ENCODE measurements at regions not wholly inside any gene's neighbourhood (a gene's known extent, or its start where the extent isn't known, plus 50 kb on each side); places are given as distances from the start of the nearest gene placed in this dataset.

DNA sequence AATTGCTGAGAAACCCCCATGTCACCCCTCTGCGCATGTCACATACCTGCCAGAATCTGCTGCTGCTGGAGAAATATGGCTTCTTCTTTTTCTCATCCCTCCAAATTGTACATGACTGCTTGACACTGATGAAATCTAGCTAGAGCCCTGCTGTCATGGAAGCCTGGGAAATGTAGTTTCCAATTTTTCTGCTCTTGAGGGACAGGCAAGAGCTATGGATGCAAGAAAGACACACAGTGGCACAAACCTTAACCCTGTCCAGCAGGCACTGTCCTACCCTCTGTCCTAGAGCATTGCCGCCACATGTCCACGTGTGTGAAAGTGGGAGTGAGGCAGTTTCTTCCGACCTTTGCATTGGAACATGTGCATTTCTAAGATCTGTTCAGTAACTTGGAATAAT, 255.5 kb upstream of the SEMA6A start:
- TF ChIP-seq, protein P1, sequence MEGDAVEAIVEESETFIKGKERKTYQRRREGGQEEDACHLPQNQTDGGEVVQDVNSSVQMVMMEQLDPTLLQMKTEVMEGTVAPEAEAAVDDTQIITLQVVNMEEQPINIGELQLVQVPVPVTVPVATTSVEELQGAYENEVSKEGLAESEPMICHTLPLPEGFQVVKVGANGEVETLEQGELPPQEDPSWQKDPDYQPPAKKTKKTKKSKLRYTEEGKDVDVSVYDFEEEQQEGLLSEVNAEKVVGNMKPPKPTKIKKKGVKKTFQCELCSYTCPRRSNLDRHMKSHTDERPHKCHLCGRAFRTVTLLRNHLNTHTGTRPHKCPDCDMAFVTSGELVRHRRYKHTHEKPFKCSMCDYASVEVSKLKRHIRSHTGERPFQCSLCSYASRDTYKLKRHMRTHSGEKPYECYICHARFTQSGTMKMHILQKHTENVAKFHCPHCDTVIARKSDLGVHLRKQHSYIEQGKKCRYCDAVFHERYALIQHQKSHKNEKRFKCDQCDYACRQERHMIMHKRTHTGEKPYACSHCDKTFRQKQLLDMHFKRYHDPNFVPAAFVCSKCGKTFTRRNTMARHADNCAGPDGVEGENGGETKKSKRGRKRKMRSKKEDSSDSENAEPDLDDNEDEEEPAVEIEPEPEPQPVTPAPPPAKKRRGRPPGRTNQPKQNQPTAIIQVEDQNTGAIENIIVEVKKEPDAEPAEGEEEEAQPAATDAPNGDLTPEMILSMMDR (IDR thresholded peaks at IDR 0.05; ENCODE audit: low read depth, low read length): no peak
- no peak for DNase-seq (ENCODE audit: low read depth in 2 of 2)
- no peak overlapping the region for H3K4me3 ChIP-seq (replicated peaks in 1 of 2; ENCODE audit: low read depth in 2 of 2, low read length in 2 of 2)

DNA sequence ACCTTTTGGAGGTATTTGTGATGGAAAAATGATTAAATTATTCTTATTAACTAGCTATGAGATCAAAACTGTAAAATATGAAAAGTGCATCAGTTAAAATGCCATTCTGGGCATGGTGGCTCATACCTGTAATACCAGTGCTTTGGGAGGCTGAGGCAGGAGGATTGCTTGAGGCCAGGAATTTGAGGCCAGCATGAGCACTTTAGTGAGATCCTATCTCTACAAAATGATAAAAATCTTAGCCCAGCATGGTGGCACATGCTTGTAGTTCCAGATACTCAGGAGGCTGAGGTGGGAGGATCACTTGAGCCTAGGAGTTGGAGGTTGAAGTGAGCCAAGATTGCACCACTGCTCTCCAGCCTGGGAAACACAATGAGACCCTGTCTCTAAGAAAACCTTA, 252.5 kb upstream of the SEMA6A start:
- TF ChIP-seq, protein P1 (IDR thresholded peaks at IDR 0.05; ENCODE audit: low read depth, low read length): no peak
- no peak overlapping the region for H3K4me3 ChIP-seq (replicated peaks in 1 of 2; ENCODE audit: low read depth in 2 of 2, low read length in 2 of 2)
- DNase-seq (ENCODE audit: low read depth in 2 of 2): no peak

DNA sequence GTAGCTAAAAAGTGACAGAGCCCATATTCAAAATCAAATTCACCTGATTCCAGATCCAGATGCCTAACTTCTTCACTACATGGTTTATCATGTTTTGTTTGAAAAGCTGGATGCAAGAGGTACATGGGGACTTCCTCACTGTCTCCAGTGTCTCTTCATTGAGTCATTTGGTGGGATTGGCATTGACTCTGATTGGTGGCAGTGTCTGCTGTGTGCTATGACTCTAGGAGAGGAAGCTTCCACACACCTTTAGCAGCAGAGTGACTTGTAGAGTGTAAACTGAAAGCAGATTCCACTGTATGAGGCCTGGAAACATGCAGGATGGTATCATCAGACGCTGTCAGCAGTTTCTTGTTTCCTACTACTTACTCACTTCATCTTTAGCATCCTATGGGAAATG, 250.9 kb upstream of the SEMA6A start:
- TF ChIP-seq, protein P1 (IDR thresholded peaks at IDR 0.05; ENCODE audit: low read depth, low read length): no peak
- no peak for DNase-seq (ENCODE audit: low read depth in 2 of 2)

DNA sequence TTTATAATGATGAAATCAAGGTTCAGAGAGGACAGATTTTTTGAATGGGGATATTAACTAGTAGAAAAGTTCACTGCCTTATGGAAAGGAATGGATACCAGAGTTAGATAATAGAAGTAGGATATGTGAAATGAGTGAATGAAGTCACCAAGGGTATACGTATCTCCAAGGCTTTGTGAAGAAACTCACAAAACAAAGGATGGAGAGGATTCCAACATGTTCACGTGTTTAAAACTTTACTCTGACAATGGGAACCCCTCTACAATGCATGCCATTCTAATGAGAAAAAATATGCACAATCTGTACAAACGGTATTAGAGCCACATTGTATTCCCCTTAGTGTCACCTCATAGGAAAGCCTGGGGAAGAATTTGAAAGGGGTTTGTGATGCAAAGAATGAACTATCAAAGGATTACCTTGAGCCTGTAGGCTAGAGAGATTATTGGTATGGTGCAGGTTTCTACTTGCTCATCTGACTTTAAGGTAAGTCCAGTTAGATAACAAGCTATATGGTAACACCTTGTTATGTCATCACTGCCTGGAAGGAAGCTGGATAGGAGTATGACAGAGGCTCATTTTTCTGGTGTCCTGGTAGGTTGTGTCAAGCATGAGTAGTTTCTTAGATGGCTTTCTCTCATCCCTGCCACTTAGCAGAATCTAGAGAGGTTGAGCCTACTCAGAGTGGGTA, 250.3 kb upstream of the SEMA6A start:
- TF ChIP-seq, protein P1 (IDR thresholded peaks at IDR 0.05; ENCODE audit: low read depth, low read length): no peak
- H3K4me3 ChIP-seq (replicated peaks in 1 of 2; ENCODE audit: low read depth in 2 of 2, low read length in 2 of 2): no peak overlapping the region
- DNase-seq (ENCODE audit: low read depth in 2 of 2): no peak

More for the DNA sequence above, 250.9 kb upstream of the SEMA6A start:
- H3K4me3 ChIP-seq (replicated peaks in 1 of 2; ENCODE audit: low read depth in 2 of 2, low read length in 2 of 2): no peak overlapping the region

DNA sequence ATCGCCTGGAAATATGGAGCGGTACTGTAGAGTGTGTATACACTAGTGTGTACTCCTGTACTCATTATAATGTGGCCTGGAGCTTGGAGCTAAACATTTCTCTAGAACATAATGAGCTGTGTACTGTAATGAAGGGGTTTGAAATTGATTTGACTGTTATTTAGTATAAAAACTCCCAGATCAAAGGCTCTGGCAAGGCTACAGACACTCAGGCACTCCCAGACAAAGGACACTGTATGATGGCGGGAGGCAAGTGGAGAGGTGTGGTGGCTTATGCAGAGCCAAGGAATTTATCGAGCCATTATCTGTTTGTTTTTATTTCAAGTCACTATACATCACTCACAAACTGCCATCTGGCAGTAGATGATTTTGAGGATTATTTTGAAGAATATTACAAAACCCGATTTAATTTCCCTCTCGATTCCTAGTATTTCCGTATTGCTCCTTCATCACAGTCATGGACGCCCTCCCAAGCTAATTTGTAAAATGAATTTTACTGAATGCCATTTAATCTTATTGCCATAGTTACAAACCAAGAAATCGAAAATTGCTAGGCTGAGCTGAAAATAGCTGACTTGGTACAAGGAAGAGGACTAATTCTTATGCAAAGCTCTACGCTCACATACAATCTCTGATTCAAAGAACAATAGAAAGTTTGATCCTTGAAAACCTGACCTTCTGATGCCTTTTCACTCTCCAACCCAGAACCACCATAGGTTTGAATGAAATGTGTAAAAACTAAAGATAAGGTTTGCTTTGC, 240.2 kb upstream of the SEMA6A start:
- TF ChIP-seq, protein P1 (IDR thresholded peaks at IDR 0.05; ENCODE audit: low read depth, low read length): no peak
- H3K4me3 ChIP-seq (replicated peaks in 1 of 2; ENCODE audit: low read depth in 2 of 2, low read length in 2 of 2): no peak overlapping the region
- no peak for DNase-seq (ENCODE audit: low read depth in 2 of 2)

DNA sequence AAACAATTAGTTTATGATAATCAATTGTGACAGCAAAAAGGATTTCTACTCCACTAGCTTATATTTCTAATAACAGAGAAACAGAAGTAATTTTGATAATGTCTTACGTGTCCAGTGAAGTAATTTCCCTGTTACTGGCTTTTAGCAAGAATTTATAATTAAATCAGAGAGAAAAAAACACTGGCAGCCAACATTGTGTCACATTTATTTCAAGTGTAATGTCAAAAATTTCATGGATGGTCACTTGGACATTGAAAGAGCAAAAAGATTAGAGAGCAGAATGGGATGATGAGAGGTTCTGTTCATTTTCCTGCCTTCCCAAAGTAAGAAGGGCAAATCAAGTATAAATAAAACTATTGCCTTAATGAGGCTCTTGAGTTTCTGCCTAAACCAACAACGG, 239.3 kb upstream of the SEMA6A start:
- no peak for DNase-seq (ENCODE audit: low read depth in 2 of 2)
- no peak overlapping the region for H3K4me3 ChIP-seq (replicated peaks in 1 of 2; ENCODE audit: low read depth in 2 of 2, low read length in 2 of 2)
- TF ChIP-seq, protein P1 (IDR thresholded peaks at IDR 0.05; ENCODE audit: low read depth, low read length): no peak
